Epithelial cell of esophagus (primary cell): ENCODE measurements at regions not wholly inside any gene's neighbourhood (a gene's known extent, or its start where the extent isn't known, plus 50 kb on each side); places are given as distances from the start of the nearest gene placed in this dataset.

ENCODE experiments used
- DNase-seq: peaks from one replicate; pipeline ENCODE4 v3.0.0; 2010; ENCODE audit warnings: low read depth
- H3K4me3 ChIP-seq: 2 replicates; pipeline ENCODE4 v1.5.1; 2011; ENCODE audit warnings: mild to moderate bottlenecking, low read length, control low read depth
- TF ChIP-seq, protein P1 (sequence below): IDR thresholded peaks from 2 replicates; pipeline ENCODE4 v1.5.1; 2011; ENCODE audit warnings: low read depth, mild to moderate bottlenecking, low read length, control low read depth, inconsistent platforms; ENCODE audit not compliant: insufficient read depth; ENCODE audit errors: missing control alignments

DNA sequence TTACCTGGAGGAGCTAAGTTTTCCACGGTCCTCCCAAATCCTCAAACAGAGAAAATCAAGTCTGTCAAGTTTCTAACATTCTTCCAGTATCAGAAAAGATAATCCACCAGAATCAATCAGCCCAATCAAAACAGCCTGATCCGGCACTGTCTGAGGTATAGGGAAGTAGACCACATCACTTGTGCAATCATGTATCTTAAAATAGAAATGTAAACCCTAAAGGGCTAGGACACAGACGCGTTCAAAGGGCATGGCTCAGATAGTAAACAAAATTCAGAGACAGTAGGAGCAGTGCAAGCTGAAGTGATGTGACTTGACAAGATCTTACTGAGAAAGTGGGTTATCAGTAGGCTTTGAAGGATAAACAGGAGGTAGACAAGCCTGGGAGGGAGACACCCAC lies 252.4 kb upstream of the DAPK1 start:
- H3K4me3 ChIP-seq = no peak overlapping the region
- no peak for DNase-seq
- TF ChIP-seq, protein P1, sequence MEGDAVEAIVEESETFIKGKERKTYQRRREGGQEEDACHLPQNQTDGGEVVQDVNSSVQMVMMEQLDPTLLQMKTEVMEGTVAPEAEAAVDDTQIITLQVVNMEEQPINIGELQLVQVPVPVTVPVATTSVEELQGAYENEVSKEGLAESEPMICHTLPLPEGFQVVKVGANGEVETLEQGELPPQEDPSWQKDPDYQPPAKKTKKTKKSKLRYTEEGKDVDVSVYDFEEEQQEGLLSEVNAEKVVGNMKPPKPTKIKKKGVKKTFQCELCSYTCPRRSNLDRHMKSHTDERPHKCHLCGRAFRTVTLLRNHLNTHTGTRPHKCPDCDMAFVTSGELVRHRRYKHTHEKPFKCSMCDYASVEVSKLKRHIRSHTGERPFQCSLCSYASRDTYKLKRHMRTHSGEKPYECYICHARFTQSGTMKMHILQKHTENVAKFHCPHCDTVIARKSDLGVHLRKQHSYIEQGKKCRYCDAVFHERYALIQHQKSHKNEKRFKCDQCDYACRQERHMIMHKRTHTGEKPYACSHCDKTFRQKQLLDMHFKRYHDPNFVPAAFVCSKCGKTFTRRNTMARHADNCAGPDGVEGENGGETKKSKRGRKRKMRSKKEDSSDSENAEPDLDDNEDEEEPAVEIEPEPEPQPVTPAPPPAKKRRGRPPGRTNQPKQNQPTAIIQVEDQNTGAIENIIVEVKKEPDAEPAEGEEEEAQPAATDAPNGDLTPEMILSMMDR = no peak

- no peak overlapping the region for H3K4me3 ChIP-seq
- no peak for DNase-seq
- TF ChIP-seq, protein P1 = no peak
These were observed 250.6 kb upstream of the DAPK1 start for GRCh38 chr9:87247097-87247496.

DNA sequence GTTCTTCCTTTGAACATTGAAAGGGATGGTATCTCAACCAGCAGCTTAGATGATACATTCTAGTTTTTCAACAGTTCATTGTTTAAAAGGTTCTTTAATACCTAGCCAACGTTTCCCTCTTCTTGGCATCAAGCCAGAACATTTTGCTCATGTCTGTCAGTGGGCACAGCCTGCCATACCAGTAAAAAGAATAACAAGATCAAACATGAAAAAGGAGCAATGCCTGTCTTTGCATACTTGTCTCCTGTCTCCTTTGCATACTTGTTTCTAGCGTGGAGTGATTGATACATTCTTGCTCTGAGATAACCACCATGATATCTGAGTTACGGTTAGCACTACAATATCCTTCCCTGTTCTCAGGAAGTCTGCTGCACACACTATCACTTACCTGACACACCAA lies 248.6 kb upstream of the DAPK1 start:
- no peak overlapping the region for H3K4me3 ChIP-seq
- TF ChIP-seq, protein P1 = no peak
- peak; percentile 95 for DNase-seq

- no peak overlapping the region for H3K4me3 ChIP-seq
- no peak for DNase-seq
- TF ChIP-seq, protein P1 = no peak
These were observed 247.5 kb upstream of the DAPK1 start for GRCh38 chr9:87250205-87250604.

DNA sequence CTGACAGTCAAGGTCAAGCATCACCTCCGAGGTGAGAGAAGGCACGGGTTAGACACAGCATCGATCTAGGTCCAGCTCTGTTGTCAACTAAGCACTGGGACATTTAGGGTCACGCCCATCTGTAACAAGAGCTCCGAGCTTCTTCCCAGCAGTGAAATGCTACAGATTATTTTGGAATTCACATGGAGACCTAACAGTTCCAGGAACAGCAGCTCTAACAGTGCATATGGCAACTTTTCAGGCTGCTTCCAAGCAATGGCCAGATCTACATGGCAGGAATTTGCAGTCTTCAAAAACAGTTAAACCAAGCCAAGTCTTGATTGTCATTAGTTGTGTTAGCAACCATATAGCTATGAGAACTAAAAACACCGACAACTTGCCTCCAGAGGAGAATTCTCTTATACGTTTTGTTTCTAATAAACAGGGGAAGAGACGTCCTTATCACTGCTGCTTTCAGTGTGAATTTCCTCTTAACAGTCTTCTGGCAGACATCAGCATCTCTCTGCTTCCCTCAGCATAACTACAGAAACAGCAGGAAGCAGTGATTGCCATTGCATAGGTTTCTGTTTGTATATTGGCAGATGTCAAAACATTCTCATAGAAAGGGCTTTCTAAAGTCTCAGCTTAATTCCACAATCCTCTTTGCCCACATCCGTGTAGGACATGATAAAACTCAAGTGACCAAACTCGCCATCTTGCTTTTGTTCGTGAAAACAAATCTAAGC lies 242.1 kb upstream of the DAPK1 start:
- DNase-seq = no peak
- no peak overlapping the region for H3K4me3 ChIP-seq
- TF ChIP-seq, protein P1 = no peak

- no peak for DNase-seq
- TF ChIP-seq, protein P1 = no peak
- H3K4me3 ChIP-seq = no peak overlapping the region
These were observed 240.7 kb upstream of the DAPK1 start for GRCh38 chr9:87256973-87257372.
